K562 (cell line): ENCODE measurements at regions not wholly inside any gene's neighbourhood (a gene's known extent, or its start where the extent isn't known, plus 50 kb on each side); places are given as distances from the start of the nearest gene placed in this dataset.
A peak's percentile ranks its signal among the peaks of the same experiment; 100 is the strongest.

ENCODE experiments used
- ATAC-seq: fragments of 200-7000 bp; cut with Tn5 transposase; 3 replicates; pipeline ENCODE4 v1.9.1; 2020; ENCODE audit warnings: moderate library complexity
- BruUV-seq: library from RNA; stranded (reverse); fragments of 400-500 nt; replicated peaks from 2 replicates; lab custom pipeline; 2021; lab: Mats Ljungman, UMichigan
- CTCF ChIA-PET: fragments of 300-600 bp; formaldehyde crosslinking; extraction: SDS; loops from one replicate; lab custom pipeline; 2021; ENCODE audit warnings: low intra/inter-chr PET ratio; lab: Yijun Ruan, JAX
- POLR2A ChIA-PET: fragments of 300-600, 350-650 bp; sonication (Branson Sonifier 250); formaldehyde crosslinking; extraction: SDS; loops from one replicate; lab custom pipeline; 2021; ENCODE audit warnings: antibody characterized with exemption, inconsistent platforms; lab: Yijun Ruan, JAX
- DNase-seq, 4 experiments: peaks; one replicate each; pipeline versions ENCODE4 v3.0.0 to v3.0.0-alpha.2; 2011 to 2018; ENCODE audit warnings: low spot score in 3 of 4, mixed read lengths in 3 of 4; ENCODE audit errors: extremely low read depth in 1 of 4
- FAIRE-seq: peaks from 2 replicates; lab custom pipeline; 2011; peaks lifted over from hg19 to GRCh38; lab: Jason Lieb, UNC
- H2AFZ ChIP-seq: 2 replicates; pipeline ENCODE4 v1.6.0; 2011; ENCODE audit warnings: low read depth, low read length, control low read depth, inconsistent platforms
- H3K27ac ChIP-seq: fragments of 200-600 bp; 3 replicates; pipeline ENCODE4 v1.8.0; 2011; ENCODE audit warnings: low read depth, mild to moderate bottlenecking, control low read depth, inconsistent platforms, low read length, moderate library complexity, mixed read lengths; ENCODE audit errors: extremely low read depth
- H3K27me3 ChIP-seq, 2 experiments: fragments of 300-600 bp in 1 of 2; 2 replicates in 1 of 2; 3 replicates in 1 of 2; pipeline versions ENCODE4 v1.6.0 to v1.8.0; 2011; ENCODE audit warnings: inconsistent platforms in 2 of 2, low read length in 2 of 2, mild to moderate bottlenecking in 1 of 2, mixed read lengths in 1 of 2, moderate library complexity in 1 of 2; ENCODE audit not compliant: control insufficient read depth in 2 of 2, insufficient read depth in 2 of 2
- H3K36me3 ChIP-seq: fragments of 300-600 bp; 3 replicates; pipeline ENCODE4 v1.8.0; 2011; ENCODE audit warnings: mild to moderate bottlenecking, low read length, inconsistent platforms; ENCODE audit not compliant: control insufficient read depth, insufficient read depth
- H3K4me1 ChIP-seq, 2 experiments: fragments of 200-600 bp in 1 of 2; replicated peaks in 1 of 2; 2 replicates in 1 of 2; 3 replicates in 1 of 2; pipeline versions ENCODE4 v1.5.1 to v1.8.0; 2011; ENCODE audit warnings: inconsistent platforms in 2 of 2, low read length in 2 of 2, mild to moderate bottlenecking in 1 of 2, mixed read lengths in 1 of 2, moderate library complexity in 1 of 2; ENCODE audit not compliant: control insufficient read depth in 2 of 2, insufficient read depth in 2 of 2
- H3K4me2 ChIP-seq: 2 replicates; pipeline ENCODE4 v1.6.1; 2011; ENCODE audit warnings: low read length, control low read depth, inconsistent platforms, mixed read lengths; ENCODE audit not compliant: insufficient read depth
- H3K4me3 ChIP-seq: fragments of 200-600 bp; sonication (generic), shearing (Covaris generic); 2 replicates; pipeline ENCODE4 v1.5.1; 2016; ENCODE audit warnings: control low read depth, inconsistent platforms
- H3K79me2 ChIP-seq: fragments of 200-600 bp; 3 replicates; pipeline ENCODE4 v1.8.0; 2011; ENCODE audit warnings: low read length, inconsistent platforms; ENCODE audit not compliant: control insufficient read depth, insufficient read depth
- H3K9ac ChIP-seq, 2 experiments: 2 replicates each; pipeline versions ENCODE4 v1.6.0 to v1.6.1; 2011; ENCODE audit warnings: low read depth in 2 of 2, low read length in 2 of 2, control low read depth in 1 of 2, inconsistent platforms in 1 of 2, mild to moderate bottlenecking in 1 of 2, mixed read lengths in 1 of 2; ENCODE audit not compliant: insufficient read depth in 1 of 2
- H3K9me1 ChIP-seq: one replicate; pipeline ENCODE4 v1.6.0; 2011; ENCODE audit warnings: inconsistent platforms, mild to moderate bottlenecking, low read length, moderate library complexity; ENCODE audit not compliant: control insufficient read depth, insufficient read depth
- H3K9me3 ChIP-seq: replicated peaks from 2 replicates; pipeline ENCODE4 v1.5.1; 2011; ENCODE audit warnings: low read depth, low read length, inconsistent platforms; ENCODE audit not compliant: control insufficient read depth, insufficient read depth
- H4K20me1 ChIP-seq: replicated peaks from 2 replicates; pipeline ENCODE4 v1.6.1; 2011; ENCODE audit warnings: low read length, inconsistent platforms, mixed read lengths; ENCODE audit not compliant: control insufficient read depth, insufficient read depth
- EP300 ChIP-seq: IDR thresholded peaks from 2 replicates; pipeline ENCODE4 v1.6.1; 2012; ENCODE audit warnings: low read length, improper control_type of control experiment
- ETV5 ChIP-seq: sonication (generic); formaldehyde crosslinking; IDR thresholded peaks from 2 replicates; pipeline ENCODE4 v1.4.0; 2020; ENCODE audit warnings: low read depth, mild to moderate bottlenecking, missing genetic modification reagents
- FOXJ3 ChIP-seq: sonication (generic); formaldehyde crosslinking; IDR thresholded peaks from 2 replicates; pipeline ENCODE4 v1.4.0; 2020; ENCODE audit warnings: mild to moderate bottlenecking, missing genetic modification reagents
- RAD21 ChIP-seq, 2 experiments: fragments of 250-450 bp in 1 of 2; fragments of 450-650 bp in 1 of 2; sonication (Bioruptor Pico) in 1 of 2; formaldehyde crosslinking in 1 of 2; IDR thresholded peaks in 1 of 2; conservative IDR thresholded peaks in 1 of 2; 2 replicates each; pipeline versions ENCODE4 v1.4.0 to v1.8.0; 2020 to 2022; ENCODE audit warnings: mild to moderate bottlenecking in 2 of 2, moderate library complexity in 1 of 2
- SOX6 ChIP-seq: fragments of 450-650 bp; IDR thresholded peaks from 2 replicates; pipeline ENCODE4 v1.6.1; 2014; ENCODE audit warnings: mild to moderate bottlenecking
- WGBS: fragments of 100-300 bp; shearing (Covaris generic); methylation state at CpG from one replicate; pipeline ENCODE4 v1.1.6; 2016; ENCODE audit warnings: low coverage, mixed read lengths; ENCODE audit not compliant: insufficient coverage; ENCODE audit errors: missing lambda C conversion rate; 5-methylcytosine and 5-hydroxymethylcytosine counted together
- in situ Hi-C: fragments of 300-500 bp; cut with MboI; formaldehyde crosslinking; loops from 4 replicates; pipeline ENCODE4 v1.15.0; 2018; ENCODE audit warnings: inconsistent platforms, mixed read lengths
- intact Hi-C: fragments of 100-400 bp; cut with micrococcal nuclease; formaldehyde crosslinking; loops from 2 replicates; pipeline ENCODE4 v1.14.2; 2022

DNA sequence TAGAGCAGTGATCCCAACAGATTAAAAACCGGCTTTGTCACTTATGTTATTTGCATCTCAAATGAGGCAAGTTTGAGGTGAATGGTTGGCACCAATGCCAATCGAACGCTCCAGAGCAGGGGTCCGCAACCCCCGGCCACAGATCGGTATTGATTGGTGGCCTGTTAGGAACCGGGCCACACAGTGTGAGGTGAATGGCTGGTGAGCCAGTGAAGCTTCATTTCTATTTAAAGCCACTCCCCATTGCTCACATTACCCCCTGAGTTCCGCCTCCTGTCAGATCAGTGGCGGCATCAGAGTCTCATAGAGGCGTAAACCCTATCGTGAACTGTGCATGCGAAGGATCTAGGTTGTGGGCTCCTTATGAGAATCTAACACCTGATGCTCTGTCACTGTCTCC lies 132.0 kb downstream of the TMEM182 start:
- no TSS peak for BruUV-seq
- Histone ChIP-seq H2AFZ (no peak overlapping the region), H3K27ac (no peak overlapping the region), H3K9me3 (no peaks in the 10 kb centered on the region), H3K4me1 (peaks cover 5 to 14% of the 10 kb centered on the region in 2 experiments), H3K9me1 (no peaks in the 10 kb centered on the region), H3K36me3 (no peaks in the 10 kb centered on the region), H3K4me2 (no peak overlapping the region), H3K9ac (no peak overlapping the region), H3K27me3 (no peaks in the 10 kb centered on the region), H4K20me1 (no peaks in the 10 kb centered on the region), H3K79me2 (no peaks in the 10 kb centered on the region), H3K4me3 (no peak overlapping the region)
- intact Hi-C loops (no loop called here), in situ Hi-C loops (no loop called here)
- WGBS: 18% methylated on average over 12 of the region's 12 CpGs
- TF ChIP-seq ETV5 (CRISPR knock-in tag): no peak
- ChIA-PET POLR2A (no interaction called here), CTCF (no interaction called here)
- FAIRE-seq (no peak), DNase-seq (no peak), ATAC-seq (no peak)

GRCh38 chr2:102895376-102895775 lies 133.5 kb downstream of the TMEM182 start:
- no peaks in the 10 kb centered on the region for H3K36me3 ChIP-seq
- H3K9me3 ChIP-seq: no peaks in the 10 kb centered on the region
- peak overlapping the region; percentile 12 for H3K4me2 ChIP-seq
- H3K4me1 ChIP-seq: peaks cover 5 to 14% of the 10 kb centered on the region in 2 experiments
- H2AFZ ChIP-seq: peak overlapping the region; percentile 15; the same call in 1 of the 2 replicates
- in situ Hi-C loops: no loop called here
- H3K9me1 ChIP-seq: no peaks in the 10 kb centered on the region
- no peaks in the 10 kb centered on the region for H3K79me2 ChIP-seq
- ChIA-PET CTCF (no interaction called here), POLR2A (no interaction called here)
- H4K20me1 ChIP-seq: no peaks in the 10 kb centered on the region
- no TSS peak for BruUV-seq
- H3K4me3 ChIP-seq: no peak overlapping the region
- DNase-seq (peak in 2 of 4 experiments; percentile 12 to 52), FAIRE-seq (peak; percentile 71), ATAC-seq (peak; percentile 86)
- 0% methylated on average over 2 of the region's 2 CpGs for WGBS
- no peaks in the 10 kb centered on the region for H3K27me3 ChIP-seq
- H3K27ac ChIP-seq: peak overlapping the region; percentile 21; the same call in 1 of the 3 replicates
- H3K9ac ChIP-seq: no peak overlapping the region
- intact Hi-C loops: no loop called here
- TF ChIP-seq SOX6 (peak; percentile 40; the same call in 1 of the 2 replicates), RAD21 (CRISPR knock-in tag; conservative IDR thresholded peaks at IDR 0.05 in 1 of 2, IDR thresholded peaks at IDR 0.05 in 1 of 2) (peak in 1 of 2 experiments; percentile 9; a peak in 1 of 4 replicates), FOXJ3 (no peak), EP300 (0 out of 2 replicates have a peak, but pooled peaks have one; percentile 14)
